NCI-H146 treated with DMSO at 0.1 percent for 48 hours (cell line): ENCODE measurements at regions not wholly inside any gene's neighbourhood (a gene's known extent, or its start where the extent isn't known, plus 50 kb on each side); places are given as distances from the start of the nearest gene placed in this dataset.
"Not testable (repeated sequence)": the region's sequence is repeated elsewhere in the genome, so short reads cannot be mapped to it uniquely, and the experiment has no call there.

ENCODE experiments used
- DNase-seq: peaks from one replicate; lab custom pipeline; 2025; ENCODE audit not compliant: unreplicated experiment; lab: John Stamatoyannopoulos, UW

DNA sequence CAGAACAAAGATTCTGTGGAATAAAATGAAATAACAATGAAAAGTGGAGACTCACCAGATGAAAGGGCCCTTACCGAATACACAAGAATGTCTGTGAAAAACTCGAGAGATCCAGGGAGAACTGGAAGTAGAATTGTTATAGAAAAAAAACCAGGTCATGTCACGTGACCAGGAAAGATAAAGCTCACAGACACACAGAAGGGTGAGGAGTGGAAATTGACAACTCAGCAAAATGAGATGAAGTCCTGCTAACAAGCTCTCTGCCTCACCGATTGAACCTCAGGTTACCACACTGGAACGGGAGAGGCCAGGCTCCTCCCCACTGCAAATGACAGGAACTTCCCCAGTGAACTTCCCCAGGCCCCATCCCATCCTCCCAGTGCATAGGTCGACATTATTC lies 1618.0 kb upstream of the PCDH10 start:
- no peak for DNase-seq

- DNase-seq: no peak
Measured at GRCh38 chr4:131534944-131535645, 1614.0 kb upstream of the PCDH10 start.

GRCh38 chr4:131540256-131540655 lies 1608.8 kb upstream of the PCDH10 start:
- DNase-seq: no peak

DNA sequence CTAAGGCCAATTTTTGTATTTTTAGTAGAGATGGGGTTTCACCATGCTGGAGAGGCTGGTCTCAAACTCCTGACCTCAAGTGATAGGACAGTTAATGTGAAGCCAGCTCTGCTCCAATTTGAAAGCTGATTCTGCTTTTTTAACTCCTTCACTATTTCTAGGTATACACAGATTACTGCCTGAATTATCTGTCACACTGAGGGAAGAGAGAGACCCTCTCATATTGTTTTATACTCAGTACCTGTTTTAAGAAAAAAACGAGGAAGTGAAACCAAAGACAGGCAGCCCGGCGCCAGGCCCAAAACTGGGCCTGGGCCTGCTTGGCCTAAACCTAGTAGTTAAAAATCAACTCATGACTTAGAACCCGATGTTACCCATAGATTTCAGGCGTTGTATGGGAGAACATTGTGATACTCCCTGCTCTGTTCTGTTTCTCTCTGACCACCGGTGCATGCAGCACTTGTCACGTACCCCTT lies 1601.5 kb upstream of the PCDH10 start:
- DNase-seq: no peak

- DNase-seq: no peak
Measured at GRCh38 chr4:131551306-131551705, 1597.8 kb upstream of the PCDH10 start.

DNA sequence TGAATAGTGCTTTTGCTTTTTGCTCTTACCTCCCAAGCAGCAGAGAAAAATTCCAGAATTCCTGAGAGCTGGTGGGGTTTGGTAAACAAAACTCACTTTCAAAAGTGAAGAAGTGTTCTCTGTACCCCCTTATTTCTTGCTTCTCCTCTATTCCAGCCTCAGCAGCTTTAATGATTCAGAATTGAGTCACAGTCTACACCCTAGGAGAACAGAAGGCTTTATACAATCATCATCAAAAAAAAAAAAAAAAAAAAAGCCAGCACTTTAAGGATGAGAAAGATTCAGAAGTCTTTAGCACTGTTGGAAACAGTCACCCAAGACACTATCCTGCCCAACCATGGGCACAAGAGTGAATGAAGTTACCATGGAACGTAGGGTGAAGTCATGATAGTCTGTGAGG lies 1583.1 kb upstream of the PCDH10 start:
- DNase-seq: no peak

DNA sequence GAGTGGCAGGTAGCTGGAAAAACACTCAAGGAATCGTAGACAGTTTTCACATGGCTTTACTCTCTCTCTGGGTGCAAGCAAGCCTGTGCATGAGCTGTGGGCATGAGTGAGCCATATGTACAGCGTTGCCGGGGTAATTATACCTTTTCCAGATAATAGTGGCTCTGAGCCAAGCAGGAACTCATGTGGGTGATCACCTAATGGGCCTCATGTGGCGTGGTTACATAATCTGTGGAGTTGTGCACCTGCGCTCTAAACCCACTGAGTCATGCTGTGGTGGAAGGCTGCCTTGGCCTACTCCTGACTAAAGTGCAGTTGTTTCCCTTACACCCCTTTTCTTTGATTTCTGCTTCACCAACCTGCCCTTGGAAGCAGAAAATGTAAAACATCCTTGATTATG lies 1564.5 kb upstream of the PCDH10 start:
- DNase-seq: no peak

GRCh38 chr4:131595140-131595539 lies 1554.0 kb upstream of the PCDH10 start:
- DNase-seq: no peak

- DNase-seq: no peak
Measured at GRCh38 chr4:131603705-131604104, 1545.4 kb upstream of the PCDH10 start.

DNA sequence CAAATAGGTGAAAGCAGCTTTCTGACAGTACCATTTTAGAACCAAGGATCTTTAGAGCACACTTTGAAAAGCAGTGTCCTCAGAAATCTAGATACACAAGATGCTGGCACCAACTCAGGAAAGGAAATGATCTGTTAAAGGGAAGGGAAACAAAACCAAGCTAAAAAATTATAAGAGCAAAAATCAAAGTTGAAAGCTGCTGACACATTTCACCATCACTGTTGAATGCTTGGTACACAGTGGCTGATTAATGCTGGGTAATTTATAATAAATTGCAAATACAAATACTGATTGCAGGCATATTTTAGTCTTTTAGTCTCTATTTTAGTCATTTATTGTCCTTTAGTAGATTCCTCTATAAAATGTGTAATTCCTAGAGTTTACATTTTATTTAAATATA lies 1540.1 kb upstream of the PCDH10 start:
- DNase-seq: no peak

GRCh38 chr4:131610517-131610916 lies 1538.6 kb upstream of the PCDH10 start:
- DNase-seq: not testable (repeated sequence)

GRCh38 chr4:131613086-131613823 lies 1535.8 kb upstream of the PCDH10 start:
- no peak for DNase-seq

GRCh38 chr4:131613824-131614216 lies 1535.3 kb upstream of the PCDH10 start:
- DNase-seq: no peak

DNA sequence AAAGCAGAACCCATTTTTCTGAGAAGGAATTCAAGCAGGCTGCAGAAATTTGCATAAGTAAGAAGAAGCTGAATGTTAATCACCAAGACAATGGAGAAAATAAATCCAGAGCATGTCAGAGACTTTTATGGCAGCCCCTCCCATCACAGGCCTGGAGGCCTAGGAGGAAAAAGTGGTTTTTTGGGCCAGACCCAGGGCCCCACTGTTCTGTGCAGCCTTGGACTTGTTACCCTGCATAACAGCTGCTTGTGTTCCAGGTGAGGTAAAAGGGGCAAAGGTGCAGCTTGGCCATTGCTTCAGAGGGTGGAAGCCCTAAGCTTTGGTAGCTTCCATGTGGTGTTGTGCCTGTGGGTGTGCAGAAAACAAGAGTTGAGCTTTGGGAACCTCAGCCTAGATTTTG lies 1516.2 kb upstream of the PCDH10 start:
- no peak for DNase-seq

GRCh38 chr4:131635191-131635590 lies 1513.9 kb upstream of the PCDH10 start:
- no peak for DNase-seq

- DNase-seq: no peak
Measured at GRCh38 chr4:131638781-131639180, 1510.3 kb upstream of the PCDH10 start.

DNA sequence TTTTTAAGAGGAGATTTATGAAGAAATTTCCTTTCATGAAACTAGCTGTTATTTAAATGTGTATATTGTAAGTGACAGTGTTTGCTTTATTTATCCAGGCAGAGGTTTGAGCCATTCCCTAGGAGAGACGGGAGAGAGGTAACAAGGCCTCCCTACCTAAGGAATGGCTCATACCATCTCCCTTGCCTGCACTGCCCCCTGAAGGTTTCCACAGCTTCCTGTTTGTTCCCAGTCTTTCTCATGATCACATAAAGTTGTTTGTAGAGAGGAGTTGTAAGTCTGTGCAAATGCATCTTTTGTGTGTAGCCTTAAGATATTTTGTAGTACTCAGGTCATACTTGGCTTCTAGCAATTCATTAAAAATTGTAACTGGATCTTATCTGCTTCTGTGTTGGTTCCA lies 1504.5 kb upstream of the PCDH10 start:
- no peak for DNase-seq

DNA sequence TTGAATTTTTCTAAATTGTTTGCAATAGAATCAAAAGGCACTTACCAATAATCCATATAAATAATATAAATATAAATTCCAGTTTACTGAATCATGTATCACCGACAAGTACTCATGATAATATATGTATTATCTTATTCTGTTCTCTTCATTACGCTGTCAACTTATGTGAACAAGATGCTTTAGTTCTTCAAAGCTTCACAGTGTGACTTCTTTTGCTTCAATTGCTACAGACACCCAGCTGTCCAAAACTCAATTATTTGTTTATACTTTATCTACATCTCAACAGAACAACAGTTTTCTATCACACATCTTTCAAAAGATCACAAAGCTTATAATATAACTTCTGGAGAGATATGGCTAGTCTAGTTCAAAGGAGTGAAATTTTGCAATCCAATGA lies 1499.9 kb upstream of the PCDH10 start:
- DNase-seq: no peak

DNA sequence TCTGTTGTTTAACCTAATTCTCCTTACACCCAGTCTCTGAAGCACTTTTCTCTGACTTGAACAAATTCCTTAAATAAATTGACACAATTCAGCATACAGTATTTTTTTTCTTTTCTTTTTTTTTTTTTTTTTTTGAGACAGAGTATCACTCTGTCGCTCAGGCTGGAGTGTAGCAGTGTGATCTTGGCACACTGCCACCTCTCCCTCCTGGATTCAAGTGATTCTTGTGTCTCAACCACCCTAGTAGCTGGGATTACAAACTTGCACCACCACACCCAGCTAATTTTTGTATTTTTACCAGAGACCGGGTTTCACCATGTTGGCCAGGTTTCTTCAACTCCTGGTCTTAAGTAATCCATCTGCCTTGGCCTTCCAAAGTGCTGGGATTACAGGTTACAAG lies 1498.1 kb upstream of the PCDH10 start:
- DNase-seq: no peak

- not testable (repeated sequence) for DNase-seq
Measured at GRCh38 chr4:131683314-131683713, 1465.8 kb upstream of the PCDH10 start.

DNA sequence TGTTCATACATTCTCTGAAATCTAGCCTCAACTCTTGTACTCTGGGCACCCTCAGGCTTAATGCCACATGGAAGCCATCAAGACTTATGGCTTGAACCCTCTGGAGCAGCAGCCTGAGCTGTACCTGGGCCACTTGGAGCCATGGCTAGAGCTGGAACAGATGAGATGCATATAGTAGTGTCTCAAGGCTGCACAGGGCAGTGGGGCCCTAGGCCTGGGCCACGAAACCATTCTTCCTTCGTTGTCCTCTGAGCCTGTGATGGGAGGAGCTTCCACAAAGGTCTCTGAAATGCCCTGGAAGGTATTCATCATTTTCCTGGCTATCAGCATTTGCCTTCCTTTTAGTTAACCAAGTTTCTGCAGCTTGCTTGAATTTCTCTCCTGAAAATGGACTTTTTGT lies 1427.2 kb upstream of the PCDH10 start:
- DNase-seq: no peak

DNA sequence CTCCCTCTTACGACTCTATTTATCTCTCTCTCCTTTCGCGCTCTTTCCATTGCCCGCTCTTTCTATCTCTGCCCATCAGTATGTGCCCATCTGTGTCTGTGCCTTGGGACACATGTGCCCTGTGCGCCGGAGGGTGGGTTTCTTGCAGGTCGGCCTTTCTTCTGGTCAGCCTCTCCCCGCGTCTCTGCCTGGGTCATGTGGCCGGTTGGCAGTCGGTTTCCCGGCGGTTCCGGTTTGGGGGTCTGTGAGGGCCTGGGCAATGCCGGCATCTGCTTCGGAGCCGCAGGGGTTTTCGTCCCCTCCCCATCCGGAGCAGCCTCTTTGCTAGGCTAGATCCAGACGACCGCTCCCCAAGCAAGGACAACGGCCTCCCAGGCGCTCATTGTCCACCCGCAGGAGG lies 1426.0 kb upstream of the PCDH10 start:
- DNase-seq: not testable (repeated sequence)

GRCh38 chr4:131724847-131725246 lies 1424.2 kb upstream of the PCDH10 start:
- not testable (repeated sequence) for DNase-seq
